IPS DF 19.7 (cell line): ENCODE measurements at regions not wholly inside any gene's neighbourhood (a gene's known extent, or its start where the extent isn't known, plus 50 kb on each side); places are given as distances from the start of the nearest gene placed in this dataset.
"Not testable (repeated sequence)": the region's sequence is repeated elsewhere in the genome, so short reads cannot be mapped to it uniquely, and the experiment has no call there.

Source experiments
- DNase-seq: peaks from one replicate; pipeline ENCODE4 v3.0.0-alpha.2; 2013; ENCODE audit warnings: low read depth, low spot score

DNA sequence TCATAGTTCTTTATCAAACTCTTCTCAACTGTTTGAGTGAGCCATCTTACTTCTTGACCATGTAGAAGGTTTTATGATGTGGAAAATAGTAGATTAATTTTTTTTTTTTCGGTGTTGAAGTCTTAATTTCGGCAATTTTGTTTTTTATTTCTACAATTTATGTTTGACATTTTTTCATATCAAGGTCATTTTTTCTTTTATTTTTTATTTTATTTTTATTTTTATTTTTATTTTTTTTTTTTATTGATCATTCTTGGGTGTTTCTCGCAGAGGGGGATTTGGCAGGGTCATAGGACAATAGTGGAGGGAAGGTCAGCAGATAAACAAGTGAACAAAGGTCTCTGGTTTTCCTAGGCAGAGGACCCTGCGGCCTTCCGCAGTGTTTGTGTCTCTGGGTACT, 203.8 kb upstream of the CBLB start:
- DNase-seq: not testable (repeated sequence)

DNA sequence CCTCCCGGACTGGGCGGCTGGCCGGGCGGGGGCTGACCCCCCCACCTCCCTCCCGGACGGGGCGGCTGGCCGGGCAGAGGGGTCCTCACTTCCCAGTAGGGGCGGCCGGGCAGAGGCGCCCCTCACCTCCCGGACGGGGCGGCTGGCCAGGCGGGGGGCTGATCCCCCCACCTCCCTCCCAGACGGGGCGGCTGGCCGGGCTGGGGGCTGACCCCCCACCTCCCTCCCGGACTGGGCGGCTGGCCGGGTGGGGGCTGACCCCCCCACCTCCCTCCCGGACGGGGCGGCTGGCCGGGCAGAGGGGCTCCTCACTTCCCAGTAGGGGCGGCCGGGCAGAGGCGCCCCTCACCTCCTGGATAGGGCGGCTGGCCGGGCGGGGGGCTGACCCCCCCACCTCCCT, 205.0 kb upstream of the CBLB start:
- DNase-seq: not testable (repeated sequence)

DNA sequence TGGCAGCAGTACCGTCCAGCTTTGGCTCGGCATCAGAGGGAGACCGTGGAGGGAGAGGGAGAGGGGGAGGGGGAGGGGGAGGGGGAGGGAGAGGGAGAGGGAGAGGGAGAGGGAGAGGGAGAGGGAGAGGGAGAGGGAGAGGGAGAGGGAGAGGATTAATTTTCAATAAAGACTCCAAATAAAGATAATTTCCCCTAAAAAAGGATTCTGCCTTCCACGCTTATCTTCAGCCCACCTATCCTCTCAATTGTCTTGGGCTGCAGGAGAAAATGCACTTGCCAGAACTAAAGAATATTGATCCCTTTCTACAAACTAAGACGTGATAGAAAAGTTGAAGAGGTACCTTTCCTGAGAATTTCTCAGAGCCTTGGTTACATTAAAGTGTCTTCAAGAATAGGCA, 206.9 kb upstream of the CBLB start:
- DNase-seq: not testable (repeated sequence)

DNA sequence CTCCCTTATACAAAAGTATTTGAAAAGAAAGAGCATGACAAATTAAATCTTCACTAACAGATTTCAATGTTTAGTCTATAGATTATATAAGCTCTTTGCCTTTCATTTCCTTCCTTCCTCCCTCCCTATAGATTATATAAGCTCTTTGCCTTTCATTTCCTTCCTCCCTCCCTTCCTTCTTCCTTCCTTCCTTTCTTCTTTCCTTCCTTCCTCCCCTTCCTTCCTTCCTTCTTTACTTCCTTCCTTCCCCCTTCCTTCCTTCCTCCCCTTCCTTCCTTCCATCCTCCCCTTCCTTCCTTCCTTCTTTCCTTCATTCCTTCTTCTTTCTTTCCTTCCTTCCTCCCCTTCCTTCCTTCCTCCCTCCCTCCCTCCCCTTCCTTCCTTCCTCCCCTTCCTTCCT, 209.8 kb upstream of the CBLB start:
- DNase-seq: no peak

DNA sequence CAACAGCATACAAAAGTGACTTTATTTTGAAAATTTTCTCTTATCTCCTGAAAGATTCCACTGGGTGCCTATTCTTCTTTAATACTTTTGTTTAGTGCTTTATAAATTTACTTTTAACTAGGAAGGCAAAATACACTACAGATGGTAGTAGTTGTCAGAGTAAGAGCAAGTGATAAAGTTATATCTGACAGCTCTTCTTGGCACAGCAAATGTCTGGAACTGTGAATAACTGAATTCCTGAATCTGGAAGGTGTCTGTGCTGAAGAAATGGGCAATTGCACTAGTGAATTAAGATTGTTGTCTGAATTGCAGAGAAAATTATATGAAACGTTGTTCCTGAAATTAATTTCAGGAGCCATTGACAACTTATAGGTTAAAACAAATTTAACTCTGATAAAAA, 213.8 kb upstream of the CBLB start:
- DNase-seq: no peak

DNA sequence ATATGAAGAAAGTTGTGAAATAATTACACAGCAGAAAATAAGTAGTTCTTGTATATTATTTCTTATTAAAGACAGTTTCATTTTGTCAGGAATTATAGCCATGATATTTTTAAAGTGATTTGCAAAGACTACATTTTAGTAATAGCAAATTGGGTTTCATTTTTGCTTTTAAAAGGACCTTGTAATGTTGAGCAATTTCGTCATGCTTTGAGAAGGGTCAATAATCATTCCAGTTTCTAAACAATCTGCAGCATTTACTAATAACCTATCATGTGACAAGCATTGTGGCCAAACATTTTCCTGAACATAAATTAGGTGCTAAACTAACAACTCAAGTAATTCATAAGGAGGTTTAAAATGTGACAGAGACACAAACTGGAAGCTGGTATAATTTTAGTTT, 214.4 kb upstream of the CBLB start:
- no peak for DNase-seq

DNA sequence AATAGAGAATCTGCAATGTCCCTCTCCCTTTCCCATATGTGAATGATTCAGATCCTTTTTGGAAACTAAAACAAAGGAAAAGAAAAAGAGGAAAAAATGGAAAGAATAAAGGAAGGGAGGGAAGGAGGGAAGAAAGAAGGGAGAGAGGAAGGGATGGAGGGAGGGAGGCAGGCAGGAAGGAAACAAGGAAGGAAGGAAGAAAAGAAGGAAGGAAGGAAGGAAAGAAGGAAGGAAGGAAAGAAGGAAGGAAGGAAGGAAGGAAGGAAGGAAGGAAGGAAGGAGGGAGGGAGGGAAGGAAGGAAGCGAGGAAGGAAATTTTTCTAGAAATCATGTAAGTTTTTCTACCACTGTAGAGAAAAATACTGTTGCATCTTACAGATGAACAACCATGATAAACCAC, 215.0 kb upstream of the CBLB start:
- no peak for DNase-seq

DNA sequence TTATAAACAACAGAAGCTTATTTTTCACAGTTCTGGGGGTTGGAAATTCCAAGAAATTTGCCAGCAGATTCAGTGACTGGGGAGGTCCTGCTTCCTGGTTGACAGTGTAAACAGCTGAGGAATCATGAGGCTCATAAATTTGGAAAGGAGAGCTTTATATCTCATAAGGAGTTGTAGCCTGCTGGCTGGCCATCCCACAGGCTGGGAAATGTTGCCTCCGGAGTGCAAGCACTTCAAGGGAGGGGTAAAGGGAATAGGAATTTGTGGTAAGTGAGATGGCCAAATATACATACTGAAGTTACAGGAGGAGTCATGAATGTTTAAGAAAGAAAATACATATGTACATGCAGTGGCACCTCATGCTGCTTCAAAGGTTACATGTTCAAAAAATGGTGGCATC, 217.2 kb upstream of the CBLB start:
- DNase-seq: no peak

DNA sequence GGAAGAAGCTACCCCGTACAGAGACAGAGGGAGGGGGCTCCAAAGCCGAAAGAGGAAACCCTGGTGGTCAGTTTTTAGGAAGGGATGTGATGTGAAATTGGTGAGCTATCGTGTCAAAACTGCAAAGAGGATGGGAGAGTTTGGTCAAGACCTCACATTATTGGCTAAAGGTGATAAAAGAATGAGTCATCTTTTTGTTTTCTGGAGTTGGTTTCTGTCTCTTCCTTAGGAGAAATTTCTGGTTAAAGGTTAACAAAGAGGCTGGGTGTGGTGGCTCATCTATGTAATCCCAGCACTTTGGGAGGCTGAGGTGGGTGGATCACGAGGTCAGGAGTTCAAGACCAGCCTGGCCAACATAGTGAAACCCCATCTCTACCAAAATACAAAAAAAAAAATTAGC, 217.8 kb upstream of the CBLB start:
- no peak for DNase-seq

DNA sequence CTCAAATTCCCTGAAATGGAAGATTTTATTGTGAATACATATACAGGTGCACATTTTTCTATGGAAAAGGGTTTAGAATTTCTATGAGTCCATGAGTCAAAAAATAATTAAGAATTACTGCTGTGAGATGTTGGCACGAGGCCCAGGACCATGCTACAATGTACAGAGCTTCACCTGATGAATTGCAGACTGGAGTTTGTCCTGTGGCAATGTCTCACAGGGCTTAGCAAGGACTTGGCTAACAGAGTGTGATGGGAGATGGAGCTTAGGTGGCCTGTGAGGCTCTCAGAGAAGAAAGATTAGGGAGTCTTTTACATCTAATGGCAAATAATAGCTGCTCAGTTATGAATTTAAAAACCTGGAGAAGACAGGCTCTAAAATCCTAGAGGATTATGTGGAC, 219.5 kb upstream of the CBLB start:
- DNase-seq: no peak

DNA sequence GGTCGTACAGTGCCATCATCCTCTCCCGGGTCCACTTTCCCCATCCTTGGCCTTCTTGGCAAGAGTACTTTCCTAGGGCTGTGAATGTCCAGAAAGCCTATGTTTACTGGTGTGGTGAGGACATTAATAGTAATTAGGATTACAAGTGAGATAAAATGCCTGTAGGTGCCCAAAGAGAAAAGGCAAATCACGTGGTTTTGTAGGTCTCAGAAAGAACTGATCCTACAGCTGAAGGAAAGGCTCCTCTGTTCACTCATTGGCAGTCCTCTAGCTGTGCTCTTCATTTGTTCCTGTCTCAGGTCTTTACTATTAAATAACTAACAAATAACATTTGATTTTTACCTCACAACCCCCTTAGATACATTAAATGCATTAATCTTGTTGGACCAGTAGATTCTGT, 220.1 kb upstream of the CBLB start:
- DNase-seq: no peak

DNA sequence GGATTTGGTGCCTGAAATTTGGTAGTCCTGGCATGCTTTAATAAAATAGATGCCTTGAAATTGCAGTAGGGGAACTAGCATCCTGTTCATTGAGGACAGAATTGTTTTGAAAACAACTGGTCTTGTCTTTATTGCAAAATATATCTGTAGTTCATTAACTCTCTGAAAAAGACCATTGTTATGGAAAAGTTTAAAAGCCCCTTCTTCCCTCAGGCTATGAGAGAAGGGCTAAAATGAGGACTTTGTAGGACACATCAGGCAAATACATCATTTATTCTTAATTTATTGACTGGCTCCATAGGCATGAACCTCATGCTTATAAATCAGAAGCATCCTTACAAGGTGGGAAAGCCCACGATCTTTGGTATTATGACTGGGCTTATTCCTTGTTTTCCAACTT, 221.0 kb upstream of the CBLB start:
- no peak for DNase-seq

DNA sequence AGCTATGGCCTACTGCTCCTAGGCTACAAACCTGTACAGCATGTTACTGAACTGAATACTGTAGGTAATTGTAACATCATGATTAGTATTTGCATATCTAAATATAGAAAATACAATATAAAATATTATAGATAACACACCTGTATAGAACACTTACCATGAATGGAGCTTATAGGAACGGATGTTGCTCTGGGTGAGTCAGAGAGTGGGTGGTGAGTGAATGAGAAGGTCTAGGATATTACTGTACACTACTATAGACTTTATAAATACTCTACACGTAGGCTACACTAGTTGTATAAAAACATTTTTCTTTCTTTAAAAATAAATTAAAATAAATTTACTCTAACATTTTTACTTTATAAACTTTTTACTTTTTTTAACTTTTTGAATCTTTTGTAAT, 224.0 kb upstream of the CBLB start:
- DNase-seq: no peak

DNA sequence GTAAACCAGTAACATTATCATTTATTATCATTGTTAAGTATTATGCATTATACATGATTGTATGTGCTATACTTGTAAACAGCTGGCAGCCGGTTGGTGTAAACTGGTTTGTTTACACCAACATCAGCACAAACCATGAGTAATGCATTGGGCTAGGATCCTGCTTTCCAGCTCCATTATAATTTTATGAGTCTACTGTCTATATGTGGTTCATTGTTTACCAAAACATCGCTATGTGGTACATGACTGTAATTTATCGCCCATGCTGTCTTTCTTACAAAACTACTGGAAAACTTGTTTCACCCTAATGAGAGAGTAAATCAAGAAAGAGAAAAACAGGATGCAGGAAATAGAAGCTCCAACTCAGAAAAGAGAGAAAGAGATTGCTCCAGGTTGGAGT, 224.8 kb upstream of the CBLB start:
- DNase-seq: no peak

DNA sequence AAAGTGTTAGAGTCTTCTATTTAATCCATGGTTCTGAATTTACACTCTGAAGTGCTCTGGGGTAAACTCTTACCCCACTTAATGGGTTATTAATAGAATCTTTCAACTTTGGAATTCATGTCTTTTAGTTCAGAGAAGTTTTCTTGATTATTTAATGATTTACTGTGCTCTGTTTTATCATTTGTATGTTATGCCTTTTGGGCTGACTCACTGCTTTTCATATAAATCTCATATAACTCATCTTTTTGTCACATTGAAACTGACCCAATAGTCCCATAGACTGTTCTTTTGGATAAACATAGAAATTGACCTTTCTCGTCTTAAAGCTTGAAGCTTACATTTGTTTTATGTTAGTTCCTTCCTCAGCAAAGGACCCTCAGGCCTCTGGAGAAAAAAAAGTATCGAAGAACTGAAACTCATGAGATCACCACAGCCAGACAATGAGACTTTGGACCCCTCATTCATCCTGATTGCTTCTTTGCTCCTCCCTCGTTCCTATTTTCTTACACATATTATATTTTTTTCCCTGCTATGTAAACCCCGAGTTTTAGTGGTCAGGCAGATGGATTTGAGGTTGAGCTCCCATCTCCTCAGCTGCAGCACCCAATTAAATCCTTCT, 229.1 kb upstream of the CBLB start:
- no peak for DNase-seq

DNA sequence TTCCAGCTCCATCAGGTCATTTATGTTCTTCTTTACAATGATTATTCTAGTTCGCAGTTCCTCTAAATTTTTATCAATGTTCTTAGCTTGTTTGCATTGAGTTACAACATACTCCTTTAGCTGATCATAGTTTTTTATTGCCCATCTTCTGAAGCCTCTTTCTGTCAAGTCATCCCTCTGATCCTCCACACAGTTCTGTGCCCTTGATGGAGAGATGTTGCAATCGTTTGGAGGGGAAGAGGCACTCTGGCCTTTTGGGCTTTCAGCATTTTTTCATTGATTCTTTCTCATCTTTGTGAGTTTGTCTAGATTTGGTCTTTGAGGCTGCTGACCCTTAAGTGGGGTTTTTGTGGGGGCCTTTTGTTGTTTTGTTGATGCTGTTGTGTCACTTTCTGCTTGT, 234.6 kb upstream of the CBLB start:
- no peak for DNase-seq

DNA sequence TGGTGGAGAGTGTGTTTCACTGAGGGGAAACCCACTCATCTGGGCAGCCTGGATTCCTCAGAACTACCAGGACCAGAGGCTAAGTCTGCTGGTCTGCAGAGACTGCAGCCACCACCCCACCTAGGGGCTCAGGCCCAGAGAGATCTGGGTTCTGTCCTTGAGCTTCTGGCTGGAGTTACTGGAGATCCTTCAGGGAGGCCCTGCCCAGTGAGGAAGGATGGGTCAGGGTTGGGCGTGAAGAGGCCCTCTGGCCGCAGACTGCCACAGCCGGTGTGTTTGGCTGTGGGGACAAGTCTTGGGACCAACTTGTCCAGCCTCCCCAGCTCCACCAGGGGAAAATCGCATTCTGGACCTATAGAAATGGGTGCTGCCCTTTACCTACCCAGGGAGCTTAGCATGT, 235.3 kb upstream of the CBLB start:
- DNase-seq: no peak

DNA sequence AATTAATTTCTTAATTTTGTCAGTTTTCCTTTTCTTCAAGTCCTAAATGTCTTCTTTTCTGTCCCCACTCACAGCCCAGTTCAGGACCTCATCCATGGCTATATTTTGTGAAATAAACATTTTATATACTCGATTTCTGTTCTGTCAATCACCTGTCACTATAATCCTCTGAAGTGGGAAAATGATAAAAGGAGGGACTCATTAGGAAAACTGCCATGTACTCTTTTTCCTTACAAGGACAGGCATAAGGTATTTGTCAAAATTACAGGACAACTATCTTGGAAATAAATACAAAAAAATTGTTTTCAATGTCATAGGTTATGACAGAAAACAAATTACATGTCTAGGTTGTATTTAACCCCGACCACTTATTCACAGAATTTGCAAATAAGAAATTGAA, 240.1 kb upstream of the CBLB start:
- no peak for DNase-seq

DNA sequence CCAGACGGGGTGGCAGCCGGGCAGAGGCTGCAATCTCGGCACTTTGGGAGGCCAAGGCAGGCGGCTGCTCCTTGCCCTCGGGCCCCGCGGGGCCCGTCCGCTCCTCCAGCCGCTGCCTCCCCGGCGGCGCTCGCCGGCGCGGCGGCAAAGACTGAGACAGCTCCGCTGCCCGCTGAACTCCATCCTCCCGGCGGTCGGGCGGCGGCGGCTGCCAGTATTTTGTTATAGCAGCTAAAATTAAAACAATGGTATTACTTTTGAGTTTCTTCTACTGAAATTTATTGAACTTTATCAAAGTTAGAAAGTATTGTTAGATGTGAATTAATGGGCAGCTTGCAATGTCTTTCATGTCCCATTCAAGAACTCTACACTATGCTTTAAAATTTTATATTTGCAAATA, 243.7 kb upstream of the CBLB start:
- not testable (repeated sequence) for DNase-seq

DNA sequence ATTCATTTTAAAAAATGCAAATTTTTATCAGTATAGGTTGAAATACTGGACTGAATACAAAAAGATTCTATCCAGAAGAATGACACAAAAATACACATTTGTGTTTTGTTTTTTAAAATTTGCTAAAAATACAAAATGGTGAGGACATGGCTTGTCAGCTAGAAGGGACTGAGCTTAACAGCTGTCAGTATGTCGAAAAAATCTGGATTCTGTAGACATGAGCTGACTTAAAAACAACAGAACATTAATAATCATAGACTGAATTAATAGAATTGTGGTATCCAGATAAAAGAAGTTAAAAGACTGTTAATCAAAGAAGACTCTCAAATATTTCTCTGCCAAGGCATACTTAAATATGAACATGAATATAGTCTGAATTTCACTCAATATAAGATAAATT, 244.9 kb upstream of the CBLB start:
- DNase-seq: no peak

DNA sequence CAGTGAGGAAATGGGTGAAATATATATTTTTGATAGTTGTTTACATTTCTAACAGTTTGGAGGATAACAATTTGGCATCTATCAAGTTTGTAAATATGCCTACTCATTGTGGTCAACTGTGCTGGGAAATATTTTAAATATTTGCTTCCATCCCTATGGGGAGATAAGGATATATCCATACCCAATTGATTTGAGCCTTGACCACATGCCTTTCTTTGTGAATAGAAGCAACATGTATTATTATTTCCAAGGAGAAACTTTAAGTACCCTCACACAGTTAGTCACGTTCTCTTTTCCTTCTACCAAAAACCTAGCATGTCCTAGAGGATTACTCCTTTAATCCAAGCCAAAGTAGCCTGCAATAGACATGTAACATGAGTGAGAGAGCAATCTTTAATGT, 245.4 kb upstream of the CBLB start:
- no peak for DNase-seq

DNA sequence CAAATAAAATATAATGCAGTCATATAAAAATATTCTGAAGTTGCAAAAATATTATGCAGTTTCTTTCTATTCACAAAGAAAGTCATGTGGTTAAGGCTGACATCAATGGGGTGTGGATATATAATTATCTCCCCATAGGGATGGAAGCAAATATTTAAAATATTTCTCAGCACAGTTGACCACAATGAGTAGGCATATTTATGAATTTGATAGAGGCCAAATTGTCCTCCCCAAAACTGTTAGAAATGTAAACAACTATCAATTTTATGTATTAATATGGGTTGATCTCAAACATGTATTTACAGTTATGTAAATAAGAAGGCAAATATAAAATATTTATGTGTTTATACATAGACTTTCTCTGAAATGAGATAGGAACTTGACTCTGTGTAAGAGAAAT, 246.0 kb upstream of the CBLB start:
- DNase-seq: no peak

DNA sequence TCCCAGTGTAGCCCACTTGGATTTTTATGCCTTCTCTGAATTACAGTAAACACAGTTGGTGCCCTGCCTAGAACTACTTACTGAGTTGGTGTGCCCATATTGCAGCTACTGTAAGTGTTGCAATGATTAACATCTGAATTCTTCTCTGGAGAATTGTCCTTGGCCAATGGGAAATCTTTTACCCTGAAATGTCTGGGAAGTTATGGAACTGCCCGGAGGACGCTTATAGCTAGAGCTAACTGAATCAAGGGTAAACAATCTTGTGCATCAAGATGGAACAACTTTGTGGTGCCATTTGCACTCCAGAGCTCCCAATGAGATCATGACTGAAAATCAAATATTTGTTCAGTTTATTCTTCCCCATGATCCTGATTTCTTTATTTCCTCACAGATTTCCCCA, 246.7 kb upstream of the CBLB start:
- DNase-seq: no peak

DNA sequence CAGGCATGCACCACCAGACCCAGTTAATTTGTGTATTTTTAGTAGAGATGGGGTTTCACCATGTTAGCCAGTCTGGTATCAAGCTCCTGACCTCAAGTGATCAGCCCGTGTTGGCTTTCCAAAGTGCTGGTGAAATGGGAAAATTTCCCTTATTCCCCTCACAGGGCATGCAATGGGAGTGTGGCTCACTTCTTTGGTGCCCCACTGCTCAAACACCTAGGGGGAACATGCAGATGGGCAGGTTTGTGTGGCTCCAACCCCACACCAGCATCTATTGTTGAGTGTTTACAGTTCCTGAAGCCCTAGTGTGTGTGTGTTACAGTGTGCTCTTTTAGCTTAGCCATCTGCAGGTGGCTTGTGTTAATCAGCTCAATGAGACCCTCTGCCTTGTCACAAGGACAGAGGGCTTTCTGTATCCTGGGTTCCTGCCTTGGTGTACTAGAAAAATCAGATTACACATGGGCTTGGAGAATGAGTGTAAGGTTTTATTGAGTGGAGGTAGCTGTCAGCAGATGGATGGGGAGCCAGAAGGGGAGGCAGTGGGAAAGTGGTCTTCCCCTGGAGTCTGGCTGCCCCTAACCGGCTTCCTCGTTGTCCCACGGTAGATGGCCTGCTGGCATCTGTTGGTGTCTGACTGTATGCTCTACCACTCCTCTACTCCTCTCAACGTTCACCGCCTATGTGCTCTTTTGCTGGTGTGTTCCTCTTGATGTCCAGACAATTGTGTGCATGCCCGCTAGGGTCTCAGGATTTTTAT, 248.1 kb upstream of the CBLB start:
- no peak for DNase-seq
